ENCODE measurements at regions not wholly inside any gene's neighbourhood (a gene's known extent, or its start where the extent isn't known, plus 50 kb on each side); places are given as distances from the start of the nearest gene placed in this dataset.

GRCh38 chr7:8380130-8380529, 53.3 kb upstream of the NXPH1 start:
- DNase-seq = no peak

DNA sequence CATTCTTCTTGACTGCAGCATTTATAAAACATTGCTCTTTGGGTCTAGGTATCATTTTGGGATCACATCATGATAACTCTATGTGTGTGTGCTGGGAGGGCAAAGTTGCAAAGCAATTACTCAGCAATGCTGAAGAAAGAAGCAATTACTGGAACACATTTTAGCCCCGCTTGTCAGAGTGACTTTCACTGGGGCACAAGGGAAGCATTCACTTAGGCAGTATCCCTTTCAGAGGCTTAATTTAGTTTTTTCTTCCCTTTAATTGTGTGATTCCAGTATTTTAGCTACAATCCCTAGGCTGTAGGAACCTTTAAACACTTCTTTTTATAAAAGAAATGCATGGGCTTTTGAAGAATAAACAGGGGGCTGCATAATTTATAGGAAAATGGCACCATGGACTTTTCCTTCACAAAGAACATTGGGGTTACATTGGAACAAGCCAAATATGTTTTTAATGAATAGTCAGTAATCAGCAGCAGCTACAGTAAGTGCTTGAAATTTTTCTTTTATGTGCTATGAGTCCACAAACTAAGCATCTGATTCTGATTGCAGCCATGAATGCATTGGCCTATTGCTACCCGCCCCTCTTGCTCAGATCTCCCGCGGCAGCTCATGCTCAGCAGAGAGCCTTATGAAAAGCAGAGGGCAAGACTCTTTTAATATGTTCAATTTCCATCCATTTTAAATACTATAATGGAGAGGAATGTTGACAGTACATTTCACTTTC, 51.2 kb upstream of the NXPH1 start:
- DNase-seq = no peak

Measured in islet precursor cell (in vitro differentiated cells).